Activated T-cell treated with anti-CD3 and anti-CD28 coated beads, Interleukin-2, amount 50 U/mL, for 1 hour (primary cell): ENCODE measurements at regions not wholly inside any gene's neighbourhood (a gene's known extent, or its start where the extent isn't known, plus 50 kb on each side); places are given as distances from the start of the nearest gene placed in this dataset.

Source experiments
- DNase-seq: peaks from one replicate; pipeline ENCODE4 v3.0.0-alpha.2; 2020

- DNase-seq, result no peak
These were observed 570.9 kb downstream of the VRK1 start for GRCh38 chr14:97368049-97368448.

- no peak for DNase-seq
These were observed 571.9 kb downstream of the VRK1 start for GRCh38 chr14:97368900-97369564.

GRCh38 chr14:97369901-97370300 is 572.7 kb downstream of the VRK1 start:
- no peak for DNase-seq

GRCh38 chr14:97376310-97376709 is 579.1 kb downstream of the VRK1 start:
- DNase-seq, result no peak

GRCh38 chr14:97377550-97377949 is 580.4 kb downstream of the VRK1 start:
- no peak for DNase-seq

- peak; percentile 25 for DNase-seq
These were observed 581.9 kb downstream of the VRK1 start for GRCh38 chr14:97379091-97379531.

- DNase-seq, result peak; percentile 25
These were observed 583.4 kb downstream of the VRK1 start for GRCh38 chr14:97380539-97380941.

- DNase-seq, result no peak
These were observed 584.1 kb downstream of the VRK1 start for GRCh38 chr14:97381309-97381708.

- no peak for DNase-seq
These were observed 585.5 kb downstream of the VRK1 start for GRCh38 chr14:97382616-97383226.

- DNase-seq, result no peak
These were observed 588.5 kb downstream of the VRK1 start for GRCh38 chr14:97385727-97386126.

- DNase-seq, result no peak
These were observed 590.2 kb downstream of the VRK1 start for GRCh38 chr14:97387252-97387874.

GRCh38 chr14:97388408-97388807 is 591.2 kb downstream of the VRK1 start:
- DNase-seq, result no peak

- DNase-seq, result no peak
These were observed 593.0 kb downstream of the VRK1 start for GRCh38 chr14:97390096-97390724.

GRCh38 chr14:97393244-97393643 is 596.1 kb downstream of the VRK1 start:
- DNase-seq, result no peak

- no peak for DNase-seq
These were observed 597.9 kb downstream of the VRK1 start for GRCh38 chr14:97395068-97395467.

- no peak for DNase-seq
These were observed 604.5 kb downstream of the VRK1 start for GRCh38 chr14:97401714-97402113.

GRCh38 chr14:97402279-97402678 is 605.1 kb downstream of the VRK1 start:
- no peak for DNase-seq

- no peak for DNase-seq
These were observed 610.7 kb downstream of the VRK1 start for GRCh38 chr14:97407701-97408407.

GRCh38 chr14:97408503-97408902 is 611.3 kb downstream of the VRK1 start:
- no peak for DNase-seq

- peak; percentile 45 for DNase-seq
These were observed 612.0 kb downstream of the VRK1 start for GRCh38 chr14:97408937-97409815.

GRCh38 chr14:97410667-97411620 is 613.8 kb downstream of the VRK1 start:
- DNase-seq, result no peak
